MM.1S (cell line): ENCODE measurements at regions not wholly inside any gene's neighbourhood (a gene's known extent, or its start where the extent isn't known, plus 50 kb on each side); places are given as distances from the start of the nearest gene placed in this dataset.

Source experiments
- DNase-seq: peaks from one replicate; pipeline ENCODE4 v3.0.0-alpha.2; 2015
- H2AFZ ChIP-seq: fragments of 300-600 bp; sonication (generic); 2 replicates; pipeline ENCODE4 v1.6.0; 2016; ENCODE audit warnings: antibody characterized with exemption, low read length
- H3F3A ChIP-seq: fragments of 300-600 bp; sonication (generic); 2 replicates; pipeline ENCODE4 v1.6.1; 2016; ENCODE audit warnings: mild to moderate bottlenecking, antibody characterized with exemption, low read length, moderate library complexity, mixed read lengths; ENCODE audit not compliant: insufficient read depth
- H3K27ac ChIP-seq: fragments of 300-600 bp; sonication (generic); 2 replicates; pipeline ENCODE4 v1.5.1; 2016; ENCODE audit warnings: mild to moderate bottlenecking, low read length
- H3K27me3 ChIP-seq: fragments of 300-600 bp; sonication (generic); replicated peaks from 2 replicates; pipeline ENCODE4 v1.6.0; 2016; ENCODE audit warnings: low read length; ENCODE audit not compliant: insufficient read depth
- H3K36me3 ChIP-seq: fragments of 300-600 bp; sonication (generic); replicated peaks from 2 replicates; pipeline ENCODE4 v1.6.1; 2016; ENCODE audit warnings: mild to moderate bottlenecking, low read length, mixed read lengths; ENCODE audit not compliant: insufficient read depth
- H3K4me1 ChIP-seq: fragments of 300-600 bp; sonication (generic); 2 replicates; pipeline ENCODE4 v1.6.1; 2016; ENCODE audit warnings: low read length, mixed read lengths
- H3K4me2 ChIP-seq: fragments of 300-600 bp; sonication (generic); 2 replicates; pipeline ENCODE4 v1.6.0; 2016; ENCODE audit warnings: low read depth, low read length
- H3K4me3 ChIP-seq: fragments of 300-600 bp; sonication (generic); 2 replicates; pipeline ENCODE4 v1.5.1; 2016; ENCODE audit warnings: low read length, mixed read lengths
- H3K79me2 ChIP-seq: fragments of 300-600 bp; sonication (generic); 2 replicates; pipeline ENCODE4 v1.6.1; 2016; ENCODE audit warnings: mixed run types, low read length, mixed read lengths
- H3K9ac ChIP-seq: fragments of 300-600 bp; sonication (generic); 2 replicates; pipeline ENCODE4 v1.6.1; 2016; ENCODE audit warnings: low read length, mixed read lengths
- H3K9me2 ChIP-seq: fragments of 300-600 bp; sonication (generic); replicated peaks from 2 replicates; pipeline ENCODE4 v1.6.1; 2016; ENCODE audit warnings: mild to moderate bottlenecking, low read length, mixed read lengths; ENCODE audit not compliant: insufficient read depth
- H3K9me3 ChIP-seq: fragments of 300-600 bp; sonication (generic); replicated peaks from 2 replicates; pipeline ENCODE4 v1.6.1; 2016; ENCODE audit warnings: mild to moderate bottlenecking, low read length, mixed read lengths; ENCODE audit not compliant: insufficient read depth
- H4K20me1 ChIP-seq: fragments of 300-600 bp; sonication (generic); 2 replicates; pipeline ENCODE4 v1.6.1; 2016; ENCODE audit warnings: mild to moderate bottlenecking, low read length, moderate library complexity, mixed read lengths; ENCODE audit not compliant: insufficient read depth
- CTCF ChIP-seq: fragments of 300-600 bp; sonication (generic); IDR thresholded peaks from 2 replicates; pipeline ENCODE4 v1.5.1; 2016; ENCODE audit warnings: antibody characterized with exemption, low read length, mixed read lengths
- EZH2 ChIP-seq: fragments of 300-600 bp; sonication (generic); optimal IDR thresholded peaks from 2 replicates; pipeline ENCODE3; 2017; ENCODE audit warnings: low read depth, mild to moderate bottlenecking, antibody characterized with exemption, low read length, mixed read lengths
- EZH2phosphoT487 ChIP-seq: fragments of 300-600 bp; sonication (generic); IDR thresholded peaks from 2 replicates; pipeline ENCODE4 v1.6.1; 2018; ENCODE audit warnings: antibody characterized with exemption, low read length

GRCh38 chr4:155007660-155008176 lies 200.7 kb upstream of the NPY2R start:
- Histone ChIP-seq H3K4me3 (no peak overlapping the region), H3F3A (no peaks in the 10 kb centered on the region), H3K4me2 (no peak overlapping the region), H3K9me3 (no peaks in the 10 kb centered on the region), H2AFZ (no peak overlapping the region), H3K9ac (no peak overlapping the region), H3K36me3 (no peaks in the 10 kb centered on the region), H3K79me2 (no peaks in the 10 kb centered on the region), H4K20me1 (no peaks in the 10 kb centered on the region), H3K9me2 (no peaks in the 10 kb centered on the region), H3K27ac (no peak overlapping the region), H3K27me3 (no peaks in the 10 kb centered on the region), H3K4me1 (no peaks in the 10 kb centered on the region)
- DNase-seq = no peak
- TF ChIP-seq CTCF (no peak), EZH2phosphoT487 (no peak), EZH2 (no peak)

GRCh38 chr4:155008389-155008788 lies 200.0 kb upstream of the NPY2R start:
- no peaks in the 10 kb centered on the region for H4K20me1 ChIP-seq
- no peaks in the 10 kb centered on the region for H3F3A ChIP-seq
- H3K9me3 ChIP-seq = no peaks in the 10 kb centered on the region
- no peaks in the 10 kb centered on the region for H3K36me3 ChIP-seq
- no peaks in the 10 kb centered on the region for H3K4me1 ChIP-seq
- no peak for DNase-seq
- H3K9me2 ChIP-seq = no peaks in the 10 kb centered on the region
- H2AFZ ChIP-seq = no peak overlapping the region
- H3K27ac ChIP-seq = no peak overlapping the region
- no peak for TF ChIP-seq CTCF
- H3K79me2 ChIP-seq = no peaks in the 10 kb centered on the region
- no peak overlapping the region for H3K4me3 ChIP-seq
- H3K9ac ChIP-seq = no peak overlapping the region
- no peaks in the 10 kb centered on the region for H3K27me3 ChIP-seq
- no peak overlapping the region for H3K4me2 ChIP-seq

- H2AFZ ChIP-seq = no peak overlapping the region
- H3K4me2 ChIP-seq = no peak overlapping the region
- H3K4me3 ChIP-seq = no peak overlapping the region
Measured at GRCh38 chr4:155009288-155009687, 199.1 kb upstream of the NPY2R start.

More at GRCh38 chr4:155009288-155009687, 199.1 kb upstream of the NPY2R start:
- Histone ChIP-seq H3K27me3 (no peaks in the 10 kb centered on the region), H3K4me1 (no peaks in the 10 kb centered on the region), H3K9me2 (no peaks in the 10 kb centered on the region), H3K36me3 (no peaks in the 10 kb centered on the region), H3K27ac (no peak overlapping the region), H3K9me3 (no peaks in the 10 kb centered on the region), H3K9ac (no peak overlapping the region), H3K79me2 (no peaks in the 10 kb centered on the region), H3F3A (no peaks in the 10 kb centered on the region), H4K20me1 (no peaks in the 10 kb centered on the region)
- TF ChIP-seq EZH2phosphoT487 (no peak), CTCF (no peak), EZH2 (no peak)
- no peak for DNase-seq
